HL-60 (cell line): ENCODE measurements at regions not wholly inside any gene's neighbourhood (a gene's known extent, or its start where the extent isn't known, plus 50 kb on each side); places are given as distances from the start of the nearest gene placed in this dataset.

ENCODE experiments used
- DNase-seq, 2 experiments: peaks; one replicate each; pipeline ENCODE4 v3.0.0-alpha.2; 2010 to 2020; ENCODE audit warnings: low read depth in 1 of 2, low spot score in 1 of 2
- H3K27ac ChIP-seq: fragments of 250-450 bp; sonication (Bioruptor Pico); replicated peaks from 2 replicates; pipeline ENCODE4 v1.5.1; 2020; ENCODE audit warnings: mild to moderate bottlenecking, moderate library complexity
- H3K27me3 ChIP-seq: fragments of 250-450 bp; sonication (Bioruptor Pico); 2 replicates; pipeline ENCODE4 v1.5.1; 2021; ENCODE audit warnings: mild to moderate bottlenecking, moderate library complexity; ENCODE audit not compliant: insufficient read depth, poor library complexity, severe bottlenecking
- H3K4me3 ChIP-seq: replicated peaks from 2 replicates; pipeline ENCODE4 v1.5.1; 2011; ENCODE audit warnings: mild to moderate bottlenecking, control low read depth, low read length; ENCODE audit not compliant: insufficient read depth
- CTCF ChIP-seq: IDR thresholded peaks from one replicate; pipeline ENCODE4 v1.5.1; 2011; ENCODE audit warnings: low read length, control low read depth, inconsistent platforms; ENCODE audit not compliant: insufficient read depth
- GABPA ChIP-seq: IDR thresholded peaks from 2 replicates; pipeline ENCODE4 v1.6.1; 2012; ENCODE audit warnings: low read depth
- POLR2AphosphoS5 ChIP-seq: IDR thresholded peaks from 2 replicates; pipeline ENCODE4 v1.6.1; 2012; ENCODE audit warnings: low read depth
- REST ChIP-seq: IDR thresholded peaks from 2 replicates; pipeline ENCODE4 v1.6.1; 2012; ENCODE audit warnings: low read depth; ENCODE audit not compliant: insufficient replicate concordance
- SPI1 ChIP-seq: IDR thresholded peaks from 2 replicates; pipeline ENCODE4 v1.6.1; 2012; ENCODE audit warnings: low read depth, mild to moderate bottlenecking, borderline replicate concordance

- TF ChIP-seq REST (no peak), GABPA (no peak), SPI1 (no peak), POLR2AphosphoS5 (no peak), CTCF (no peak)
- no peak overlapping the region for H3K4me3 ChIP-seq
- no peaks in the 10 kb centered on the region for H3K27me3 ChIP-seq
- H3K27ac ChIP-seq = peak overlapping the region; percentile 95
- no peak for DNase-seq
Measured at GRCh38 chr2:196241175-196241574, 69.8 kb upstream of the STK17B start.

- no peak overlapping the region for H3K4me3 ChIP-seq
- peak overlapping the region; percentile 95 for H3K27ac ChIP-seq
- TF ChIP-seq SPI1 = peak; percentile 25; the same call in 1 of the 2 replicates
- TF ChIP-seq CTCF = no peak
- peak; percentile 80 for TF ChIP-seq POLR2AphosphoS5
- DNase-seq = peak; percentile 82 to 87
- no peaks in the 10 kb centered on the region for H3K27me3 ChIP-seq
Measured at GRCh38 chr2:196242131-196242620, 70.8 kb upstream of the STK17B start.

GRCh38 chr2:196244516-196244915 is 73.1 kb upstream of the STK17B start:
- Histone ChIP-seq H3K27me3 (no peaks in the 10 kb centered on the region), H3K4me3 (no peak overlapping the region)

More at GRCh38 chr2:196244516-196244915, 73.1 kb upstream of the STK17B start:
- no peak overlapping the region for H3K27ac ChIP-seq
- DNase-seq = no peak
- TF ChIP-seq POLR2AphosphoS5 (no peak), SPI1 (no peak), CTCF (no peak), REST (no peak), GABPA (no peak)
